ENCODE measurements at regions not wholly inside any gene's neighbourhood (a gene's known extent, or its start where the extent isn't known, plus 50 kb on each side); places are given as distances from the start of the nearest gene placed in this dataset.

DNA sequence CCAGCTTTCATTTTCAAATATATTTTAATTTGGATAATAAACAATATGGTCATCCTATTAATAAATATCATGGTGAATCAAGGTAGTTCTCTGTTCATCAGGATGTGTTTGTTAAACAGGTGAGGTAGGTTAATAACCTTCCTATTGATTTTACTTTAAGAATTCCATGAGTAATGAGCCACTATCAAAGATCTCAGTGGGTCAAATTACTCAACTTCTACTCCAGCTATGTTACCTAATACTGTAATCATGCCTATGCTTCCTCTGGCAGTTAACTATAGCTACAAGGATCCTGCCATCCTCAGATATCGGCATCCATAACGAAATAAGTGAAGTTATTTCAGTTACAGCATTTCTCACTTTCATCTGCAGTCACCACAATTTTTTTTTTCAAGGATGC lies 289.6 kb upstream of the SLC8A1 start:
- no peak for TF ChIP-seq CTCF (conservative IDR thresholded peaks at IDR 0.05)

GRCh38 chr2:40746191-40746590 lies 294.3 kb upstream of the SLC8A1 start:
- H3K27ac ChIP-seq: no peak overlapping the region
- no peak for TF ChIP-seq CTCF (conservative IDR thresholded peaks at IDR 0.05)

More for the DNA sequence above, 289.6 kb upstream of the SLC8A1 start:
- H3K27ac ChIP-seq: no peak overlapping the region

DNA sequence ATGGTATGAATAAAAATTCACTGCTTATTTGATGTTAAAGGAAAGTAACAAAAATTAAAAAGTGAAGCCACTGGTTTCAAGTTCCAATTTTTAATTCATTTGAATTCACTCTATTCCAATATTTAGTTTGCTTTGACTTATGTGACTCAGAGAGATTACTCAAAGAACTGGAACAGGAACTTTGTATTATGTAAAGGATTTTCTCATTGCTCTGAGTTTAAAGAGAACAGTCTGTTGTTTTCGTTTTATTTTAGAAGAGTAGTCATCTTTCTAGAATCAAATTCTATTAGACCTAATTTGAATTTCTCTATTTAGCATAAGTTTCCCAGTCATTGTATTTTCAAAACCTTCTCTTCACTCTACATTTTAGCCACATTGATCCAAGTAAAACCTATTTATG lies 300.1 kb upstream of the SLC8A1 start:
- H3K27ac ChIP-seq: no peak overlapping the region
- TF ChIP-seq CTCF (conservative IDR thresholded peaks at IDR 0.05): no peak

GRCh38 chr2:40752796-40753195 lies 300.9 kb upstream of the SLC8A1 start:
- TF ChIP-seq CTCF (conservative IDR thresholded peaks at IDR 0.05): no peak
- no peak overlapping the region for H3K27ac ChIP-seq

DNA sequence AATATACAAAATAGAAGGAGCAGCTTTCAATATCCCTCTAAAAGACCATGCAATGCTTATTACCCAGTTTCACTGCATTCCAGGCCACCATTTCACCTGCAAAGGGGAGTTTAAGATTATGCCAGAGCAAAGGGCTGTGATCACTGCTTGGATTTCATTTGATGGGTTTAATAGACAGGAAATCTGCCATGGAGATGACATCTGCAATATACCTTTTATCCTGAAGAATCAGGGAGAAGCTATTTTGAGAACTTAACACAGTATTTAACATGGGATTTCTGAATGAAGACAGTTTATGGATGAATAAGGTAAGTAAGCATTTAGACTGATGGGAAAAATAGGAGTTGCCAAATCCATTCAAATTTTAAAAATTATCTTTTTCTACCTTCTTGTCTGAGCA lies 303.0 kb upstream of the SLC8A1 start:
- no peak overlapping the region for H3K27ac ChIP-seq

GRCh38 chr2:40758401-40759155 lies 306.7 kb upstream of the SLC8A1 start:
- no peak for TF ChIP-seq CTCF (conservative IDR thresholded peaks at IDR 0.05)
- H3K27ac ChIP-seq: no peak overlapping the region

More for the DNA sequence above, 303.0 kb upstream of the SLC8A1 start:
- TF ChIP-seq CTCF (conservative IDR thresholded peaks at IDR 0.05): no peak

- peak; percentile 99 for TF ChIP-seq CTCF (conservative IDR thresholded peaks at IDR 0.05)
These were observed 308.3 kb upstream of the SLC8A1 start for GRCh38 chr2:40760071-40760666.

More at GRCh38 chr2:40760071-40760666, 308.3 kb upstream of the SLC8A1 start:
- no peak overlapping the region for H3K27ac ChIP-seq

Data from VCaP (cell line).